Right renal pelvis (tissue), 4 donors: ENCODE measurements at regions not wholly inside any gene's neighbourhood (a gene's known extent, or its start where the extent isn't known, plus 50 kb on each side); places are given as distances from the start of the nearest gene placed in this dataset.
"Not testable (repeated sequence)": the region's sequence is repeated elsewhere in the genome, so short reads cannot be mapped to it uniquely, and the experiment has no call there.

ENCODE experiments used
- DNase-seq, 4 donors: peaks; one replicate each; pipeline ENCODE4 v3.0.0-alpha.2; 2013; ENCODE audit warnings: low read depth in 4 of 4, low spot score in 3 of 4, missing footprints in 1 of 4

- DNase-seq: no peak
These were observed 355.5 kb downstream of the BCL11B start for GRCh38 chr14:98916476-98916875.

GRCh38 chr14:98919434-98919833 is 352.6 kb downstream of the BCL11B start:
- DNase-seq: no peak

- not testable (repeated sequence) for DNase-seq
These were observed 350.7 kb downstream of the BCL11B start for GRCh38 chr14:98921306-98921705.

- DNase-seq: no peak
These were observed 348.4 kb downstream of the BCL11B start for GRCh38 chr14:98923596-98923995.

- no peak for DNase-seq
These were observed 348.0 kb downstream of the BCL11B start for GRCh38 chr14:98924046-98924445.

- DNase-seq: no peak
These were observed 346.5 kb downstream of the BCL11B start for GRCh38 chr14:98925354-98926040.

- DNase-seq: no peak
These were observed 345.9 kb downstream of the BCL11B start for GRCh38 chr14:98926146-98926545.

- DNase-seq: no peak
These were observed 345.2 kb downstream of the BCL11B start for GRCh38 chr14:98926801-98927200.

GRCh38 chr14:98927986-98928385 is 344.0 kb downstream of the BCL11B start:
- no peak for DNase-seq

- DNase-seq: no peak
These were observed 343.6 kb downstream of the BCL11B start for GRCh38 chr14:98928418-98928817.

GRCh38 chr14:98931126-98931525 is 340.9 kb downstream of the BCL11B start:
- DNase-seq: no peak

GRCh38 chr14:98931911-98932310 is 340.1 kb downstream of the BCL11B start:
- DNase-seq: no peak

- no peak for DNase-seq
These were observed 339.3 kb downstream of the BCL11B start for GRCh38 chr14:98932431-98933325.

GRCh38 chr14:98934569-98934968 is 337.4 kb downstream of the BCL11B start:
- not testable (repeated sequence) for DNase-seq

GRCh38 chr14:98935921-98936320 is 336.1 kb downstream of the BCL11B start:
- no peak for DNase-seq

GRCh38 chr14:98937021-98937420 is 335.0 kb downstream of the BCL11B start:
- no peak for DNase-seq

GRCh38 chr14:98937712-98938505 is 334.1 kb downstream of the BCL11B start:
- DNase-seq: no peak

GRCh38 chr14:98940693-98941437 is 331.1 kb downstream of the BCL11B start:
- DNase-seq: no peak

GRCh38 chr14:98941481-98941880 is 330.5 kb downstream of the BCL11B start:
- DNase-seq: no peak

GRCh38 chr14:98943907-98944306 is 328.1 kb downstream of the BCL11B start:
- no peak for DNase-seq
